HG03039 (cell line): ENCODE measurements at regions not wholly inside any gene's neighbourhood (a gene's known extent, or its start where the extent isn't known, plus 50 kb on each side); places are given as distances from the start of the nearest gene placed in this dataset.

ENCODE experiments used
- ATAC-seq: cut with Tn5 transposase; IDR thresholded peaks from one replicate; pipeline ENCODE4 v1.9.1; 2021; ENCODE audit warnings: mild to moderate bottlenecking, moderate library complexity; ENCODE audit not compliant: unreplicated experiment

DNA sequence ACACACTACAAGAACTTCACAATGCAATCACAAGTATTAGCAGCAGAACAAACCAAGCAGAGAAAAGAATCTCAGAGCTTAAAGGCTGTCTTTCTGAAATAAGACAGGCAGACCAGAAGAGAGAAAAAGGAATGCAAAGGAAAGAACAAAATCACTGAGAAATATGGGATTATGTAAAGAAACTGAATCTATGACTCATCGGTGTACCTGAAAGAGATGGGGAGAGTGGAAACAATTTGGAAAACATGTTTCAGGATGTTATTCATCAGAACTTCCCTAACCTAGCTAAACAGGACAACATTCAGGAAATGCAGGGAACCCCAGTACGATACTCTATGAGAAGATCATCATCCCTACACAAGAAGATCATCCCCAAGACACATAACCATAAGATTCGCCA lies 499.0 kb upstream of the CHAC2 start:
- ATAC-seq = no peak

DNA sequence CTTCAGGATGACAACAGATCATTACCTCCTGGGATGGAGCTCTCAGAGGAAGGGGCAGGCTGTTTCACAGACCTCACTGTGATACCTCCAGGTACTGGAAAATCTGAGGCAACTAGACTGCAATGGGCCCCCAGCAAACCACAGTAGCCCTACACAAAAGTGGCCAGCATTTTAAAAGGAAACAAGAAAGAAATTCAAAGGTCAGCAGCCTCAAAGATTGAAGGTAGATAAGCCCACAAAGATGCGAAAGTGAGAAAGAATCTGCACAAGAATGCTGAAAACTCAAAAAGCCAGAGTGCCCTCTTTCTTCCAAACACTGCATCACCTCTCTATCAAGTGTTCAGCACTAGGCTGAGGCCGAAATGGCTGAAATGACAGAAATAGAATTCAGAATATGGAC lies 499.5 kb upstream of the CHAC2 start:
- ATAC-seq = no peak

DNA sequence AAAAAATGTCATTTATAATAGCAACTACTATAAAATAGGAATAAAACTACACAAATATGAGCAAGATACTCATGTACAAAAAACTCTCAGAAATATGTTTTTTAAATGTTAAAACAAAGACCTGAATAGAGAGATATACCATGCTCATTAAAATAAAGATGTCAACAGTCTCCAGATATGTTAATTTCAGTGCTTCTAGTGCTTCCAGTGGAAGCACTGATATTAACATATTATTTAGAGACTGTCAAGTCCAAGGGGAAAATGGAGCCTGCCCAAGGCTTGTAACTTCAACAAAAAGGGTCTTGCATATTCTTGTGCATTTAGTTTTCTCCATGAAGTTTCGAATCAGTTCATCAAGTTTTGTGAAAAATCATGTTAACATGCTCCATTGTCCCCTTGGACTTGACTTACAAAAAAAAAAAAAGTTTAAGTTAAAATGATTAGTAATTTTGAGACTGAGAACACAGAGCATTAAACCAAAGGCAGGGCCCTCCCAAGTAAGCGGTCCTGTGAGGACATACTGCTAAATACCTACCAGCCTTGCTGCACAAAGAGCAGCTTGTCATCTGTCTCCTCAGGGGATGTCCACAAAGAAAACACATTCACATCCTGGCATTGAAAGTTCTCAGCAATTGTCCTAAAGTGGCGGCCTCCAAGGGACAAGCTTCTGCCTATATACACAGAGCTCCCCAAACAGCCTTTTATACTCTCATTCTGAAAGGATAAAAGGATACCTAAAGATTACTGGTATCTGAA lies 501.9 kb upstream of the CHAC2 start:
- no peak for ATAC-seq

DNA sequence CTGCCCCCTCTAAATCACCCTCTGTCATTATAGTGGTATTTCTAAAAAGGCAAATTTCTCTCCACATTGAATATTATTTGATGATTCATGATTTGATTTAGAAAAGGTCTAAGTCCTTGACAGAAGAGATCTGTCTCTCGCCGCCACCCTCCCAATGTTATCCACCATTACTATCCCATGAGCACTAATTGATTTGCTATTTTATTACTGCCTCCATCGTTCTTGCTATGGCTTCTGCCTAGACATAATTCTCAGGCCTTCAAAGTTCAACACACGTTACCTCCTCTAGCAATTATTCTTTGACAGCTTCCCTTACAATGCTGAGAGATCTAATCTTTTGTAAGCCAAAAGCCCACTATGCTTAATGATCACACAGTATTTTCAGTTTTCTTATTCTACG lies 507.0 kb upstream of the CHAC2 start:
- no peak for ATAC-seq

DNA sequence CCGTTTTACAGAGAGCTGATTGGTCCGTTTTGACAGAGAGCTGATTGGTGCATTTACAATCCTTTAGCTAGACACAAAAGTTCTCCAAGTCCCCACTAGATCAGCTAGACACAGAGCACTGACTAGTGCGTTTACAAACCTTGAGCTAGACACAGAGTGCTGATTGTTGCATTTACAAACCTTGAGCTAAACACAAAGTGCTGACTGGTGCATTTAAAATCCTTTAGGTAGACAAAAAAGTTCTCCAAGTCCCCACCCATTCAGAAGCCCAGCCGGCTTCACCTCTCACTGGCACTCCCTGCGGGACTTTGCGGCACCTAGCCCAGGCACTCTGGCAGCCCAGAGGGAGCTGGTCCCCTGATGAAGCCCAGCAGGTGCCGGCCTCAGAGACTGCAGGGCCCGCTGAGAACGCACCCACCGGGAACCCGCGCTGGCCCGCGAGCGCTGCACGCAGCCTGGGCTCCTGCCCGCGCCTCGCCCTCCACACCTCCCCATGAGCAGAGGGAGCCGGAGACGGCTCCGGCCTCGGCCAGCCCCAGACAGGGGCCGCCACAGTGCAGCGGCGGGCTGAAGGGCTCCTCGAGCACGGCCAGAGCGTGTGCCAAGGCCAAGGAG lies 508.1 kb upstream of the CHAC2 start:
- ATAC-seq = no peak

DNA sequence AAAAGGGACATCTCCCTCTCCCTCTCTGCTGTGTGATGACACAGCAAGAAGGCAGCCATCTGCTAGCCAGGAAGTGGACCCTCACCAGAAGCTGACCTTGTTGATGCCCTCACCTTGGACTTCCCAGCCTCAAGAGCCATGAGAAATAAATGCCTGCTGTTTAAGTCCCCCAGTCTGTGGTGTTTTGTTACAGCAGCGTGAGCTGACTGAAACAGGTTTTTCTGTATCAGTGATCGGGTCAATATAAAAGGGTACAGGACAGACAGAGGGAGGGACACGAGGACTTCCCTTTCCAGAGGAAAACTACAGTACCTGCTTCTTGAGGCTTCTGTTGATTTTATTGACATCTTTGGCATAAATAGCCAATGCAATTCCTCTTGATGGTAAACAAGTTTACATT lies 510.3 kb upstream of the CHAC2 start:
- ATAC-seq = no peak

DNA sequence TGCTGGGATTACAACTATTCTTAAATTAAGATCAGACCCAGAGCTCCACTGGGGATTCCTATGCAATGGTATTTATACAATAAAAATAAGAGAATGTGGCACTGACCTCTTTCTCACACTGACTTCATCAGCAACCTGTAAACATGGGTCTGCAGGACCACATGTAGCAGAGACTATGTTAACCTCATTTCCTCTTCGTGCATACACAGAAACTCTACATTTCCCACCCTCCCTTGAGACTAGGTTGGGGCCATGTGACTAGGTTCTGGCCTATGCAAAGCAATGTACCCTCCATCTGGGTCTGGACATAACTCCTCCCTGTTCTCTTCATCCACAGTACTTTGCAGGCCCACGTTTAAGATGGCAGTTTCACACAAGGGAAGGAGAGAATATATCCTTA lies 514.4 kb upstream of the CHAC2 start:
- ATAC-seq = no peak

DNA sequence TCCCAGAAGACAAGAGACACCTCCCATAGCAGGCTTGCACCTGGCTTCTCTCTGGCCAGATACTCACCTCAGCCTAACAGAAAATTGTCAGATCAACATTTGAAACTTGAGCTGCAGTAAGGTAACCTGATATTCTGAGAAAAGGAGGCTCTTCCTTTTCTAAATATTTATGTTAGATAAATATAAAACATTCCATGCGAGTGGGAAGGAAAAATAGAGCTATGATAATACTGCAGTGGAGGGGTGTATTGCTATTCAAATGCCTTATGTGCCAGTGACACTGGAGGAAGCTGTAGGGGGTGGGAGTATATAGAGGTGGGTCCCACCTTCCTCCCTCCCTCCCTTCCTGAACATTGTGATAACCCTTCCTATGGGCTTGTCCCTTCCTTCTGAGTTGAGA lies 515.5 kb upstream of the CHAC2 start:
- ATAC-seq = no peak

DNA sequence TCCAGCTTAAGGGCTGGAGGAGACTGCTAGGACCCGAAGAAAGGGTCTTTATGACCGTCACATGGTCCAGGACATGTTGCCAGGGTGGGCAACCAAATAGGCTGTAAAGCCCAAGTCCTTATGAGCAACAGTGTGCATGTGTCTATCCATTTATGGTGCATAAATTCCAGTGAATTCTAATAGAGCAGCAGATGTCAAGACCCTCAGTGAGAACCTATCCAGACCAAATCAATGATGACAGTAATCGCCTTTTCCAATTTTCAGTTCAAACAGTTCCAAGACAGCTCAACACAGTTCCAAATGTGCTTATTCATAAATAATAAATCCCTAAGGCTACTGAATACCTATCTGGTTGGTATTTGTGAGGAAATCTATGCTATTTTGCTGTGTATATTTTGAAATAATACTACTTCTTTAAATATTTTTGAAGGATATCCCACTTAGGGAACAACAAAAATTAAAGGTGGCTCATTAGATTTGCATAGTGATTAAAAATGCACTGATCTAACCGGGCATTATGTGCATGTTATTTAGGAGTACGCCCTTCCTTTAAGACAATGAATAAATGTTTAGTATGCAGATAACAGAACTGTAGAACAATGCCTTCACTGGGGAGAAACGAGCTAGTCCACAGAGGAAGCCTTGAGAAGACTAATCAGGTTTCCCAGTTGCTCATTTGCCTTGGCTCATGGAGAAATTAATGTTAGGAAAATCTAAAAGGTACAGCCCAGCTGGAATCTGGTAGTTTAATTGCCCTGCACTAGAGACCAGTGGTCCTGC lies 519.5 kb upstream of the CHAC2 start:
- ATAC-seq = no peak

DNA sequence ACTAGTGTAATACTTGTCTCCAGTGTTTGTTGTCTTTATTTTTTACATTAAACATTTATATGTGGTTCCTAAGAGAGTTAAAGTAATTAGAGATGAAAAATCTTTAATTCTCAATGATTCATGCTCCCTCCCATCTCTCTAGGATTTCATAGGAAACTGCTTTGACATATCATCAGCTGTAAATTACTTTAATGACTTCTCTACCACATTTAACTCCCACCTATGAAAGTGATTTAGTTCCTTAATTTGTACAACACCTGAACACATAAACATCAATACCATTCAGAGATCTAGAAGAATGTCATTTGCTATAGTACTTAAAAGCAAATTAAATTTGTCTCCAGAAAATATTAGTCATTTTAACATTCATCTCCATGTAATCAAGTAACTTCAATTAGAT lies 524.2 kb upstream of the CHAC2 start:
- no peak for ATAC-seq

DNA sequence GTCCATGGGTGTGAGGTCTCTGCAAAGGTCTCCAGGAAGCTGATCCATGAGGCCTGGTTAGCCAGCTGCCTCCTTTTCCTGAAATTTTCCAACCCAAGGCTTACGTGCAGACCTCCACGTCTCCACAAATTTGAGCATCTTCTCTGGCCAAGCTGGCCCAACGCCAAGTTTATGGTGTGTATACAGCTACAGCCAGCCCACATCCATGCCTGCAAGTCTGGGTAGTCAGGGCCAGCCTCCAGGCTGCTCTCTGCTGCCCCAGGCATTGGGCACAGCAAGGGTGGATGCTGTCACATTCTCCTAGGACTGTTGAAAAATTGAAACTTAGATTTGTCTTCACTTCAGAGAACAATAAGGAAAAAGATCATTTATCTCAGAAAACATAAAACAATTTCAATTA lies 525.5 kb upstream of the CHAC2 start:
- ATAC-seq = no peak

DNA sequence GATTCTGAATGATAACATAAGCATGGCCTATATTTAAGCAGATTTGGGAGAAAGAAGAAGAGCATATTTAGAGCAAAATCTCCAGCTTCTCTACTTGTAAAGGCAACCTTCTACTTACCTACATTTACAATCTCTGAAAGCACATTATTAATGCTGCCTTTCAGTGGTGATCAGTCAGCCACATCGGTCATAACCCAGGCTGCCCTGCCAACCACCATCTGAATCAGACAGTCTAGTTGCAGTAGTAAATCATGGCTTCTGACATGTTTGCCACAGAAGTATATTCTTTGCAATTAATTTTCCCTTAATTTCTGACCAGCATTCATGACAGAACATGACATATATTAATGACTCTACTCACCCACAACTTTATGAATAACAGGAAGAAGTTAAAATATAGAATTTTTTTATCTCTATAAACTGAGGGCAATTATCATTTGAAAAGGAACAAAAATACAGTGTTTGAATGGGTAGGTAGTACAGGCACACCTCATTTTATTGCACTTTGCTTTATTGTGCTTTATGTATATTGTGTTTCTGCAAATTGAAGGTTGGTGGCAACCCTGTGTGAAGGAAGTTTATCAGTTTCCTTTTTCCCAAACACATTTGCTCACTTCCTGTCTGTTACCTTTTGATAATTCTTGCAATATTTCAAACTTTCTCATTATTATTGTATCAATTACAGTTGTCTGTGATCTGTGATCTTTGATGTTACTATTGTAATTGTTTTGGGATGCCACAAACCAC lies 531.6 kb upstream of the CHAC2 start:
- no peak for ATAC-seq

DNA sequence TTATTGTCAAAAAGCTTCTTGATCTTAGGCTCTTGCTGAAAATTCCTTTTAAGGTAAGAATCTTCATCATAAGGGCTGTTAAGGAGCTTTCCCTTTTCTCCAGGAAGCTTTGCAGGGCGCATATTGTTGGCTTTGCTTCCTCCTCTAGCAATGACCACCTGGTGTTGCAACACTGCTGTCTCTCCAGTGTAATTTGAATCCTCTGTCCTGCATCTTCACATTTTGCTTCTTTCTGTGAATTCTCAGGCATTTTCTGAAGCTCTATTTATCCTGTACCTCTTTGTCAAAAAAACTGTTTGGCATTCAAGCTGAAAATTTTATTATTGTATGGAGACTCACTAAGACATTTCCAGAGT lies 533.1 kb upstream of the CHAC2 start:
- no peak for ATAC-seq

DNA sequence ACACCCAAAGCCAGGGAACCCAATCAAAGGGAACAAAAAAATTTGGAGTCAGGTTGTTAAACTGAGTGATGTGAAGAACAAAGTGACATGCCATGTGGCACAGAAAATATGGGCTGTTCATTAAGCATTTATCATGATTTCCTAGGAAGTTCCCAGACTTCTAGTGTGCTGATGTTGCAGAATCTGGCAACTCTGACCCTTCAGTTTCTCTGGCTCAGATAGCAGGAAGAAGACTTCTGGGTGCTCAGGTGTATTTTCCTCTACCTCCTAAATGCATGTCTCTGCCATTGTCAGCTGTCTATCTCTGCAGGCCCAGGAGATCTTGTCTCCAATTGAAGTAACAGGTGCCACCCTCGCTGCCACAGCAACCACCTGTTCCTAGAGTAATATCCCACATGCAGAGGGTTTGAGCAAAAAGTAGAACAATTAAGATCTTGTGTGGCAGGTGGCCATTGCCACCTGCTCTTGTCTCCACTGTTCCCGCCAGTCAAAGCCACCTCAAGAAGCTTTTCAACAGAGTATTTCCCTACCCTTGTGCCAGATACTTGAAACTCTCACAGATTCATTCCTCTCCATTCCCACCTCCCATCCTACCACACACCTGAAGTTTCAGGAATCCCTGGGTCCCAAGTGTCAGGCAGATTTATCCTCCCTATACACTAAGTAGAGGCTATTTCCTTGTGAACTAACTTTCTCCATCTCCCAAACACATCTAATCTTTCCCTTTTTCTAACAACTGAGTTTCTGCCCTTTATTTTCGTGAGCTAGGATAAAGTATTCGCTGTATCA lies 533.7 kb upstream of the CHAC2 start:
- no peak for ATAC-seq

DNA sequence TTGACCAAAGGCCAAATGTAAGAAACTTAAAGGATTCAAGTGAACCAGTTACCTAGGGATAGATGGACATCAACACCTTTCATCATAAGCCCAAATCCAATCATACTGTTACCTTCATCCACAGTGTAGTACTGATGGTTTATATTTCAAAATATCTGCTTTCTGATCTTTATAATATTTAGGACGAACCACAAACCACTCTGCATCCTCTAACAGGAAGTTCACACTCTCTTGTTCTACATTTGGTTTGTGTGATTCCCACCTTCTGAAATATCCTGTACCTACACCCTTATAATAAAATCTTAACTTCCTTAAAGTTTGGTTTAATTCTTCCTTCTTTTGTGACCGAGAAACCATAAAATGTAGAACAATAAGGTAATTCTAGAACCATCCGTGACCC lies 535.7 kb upstream of the CHAC2 start:
- ATAC-seq = no peak

DNA sequence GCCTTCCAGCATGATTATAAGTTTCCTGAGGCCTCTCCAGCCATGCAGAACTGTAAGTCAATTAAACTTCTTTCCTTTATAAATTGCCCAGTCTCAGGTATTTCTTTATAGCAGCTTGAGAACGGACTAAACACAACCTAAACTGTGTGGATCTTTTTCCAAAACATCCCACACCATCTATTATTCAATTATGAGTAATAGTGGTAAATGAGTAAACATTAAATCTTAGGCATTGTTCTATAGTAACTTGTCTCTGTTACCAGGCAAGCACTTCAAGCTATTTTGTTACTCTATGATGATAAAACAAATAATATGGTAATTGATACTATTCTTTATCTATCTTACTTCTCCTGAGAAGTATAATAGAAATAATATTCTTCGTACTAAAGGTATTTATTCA lies 536.9 kb upstream of the CHAC2 start:
- no peak for ATAC-seq

DNA sequence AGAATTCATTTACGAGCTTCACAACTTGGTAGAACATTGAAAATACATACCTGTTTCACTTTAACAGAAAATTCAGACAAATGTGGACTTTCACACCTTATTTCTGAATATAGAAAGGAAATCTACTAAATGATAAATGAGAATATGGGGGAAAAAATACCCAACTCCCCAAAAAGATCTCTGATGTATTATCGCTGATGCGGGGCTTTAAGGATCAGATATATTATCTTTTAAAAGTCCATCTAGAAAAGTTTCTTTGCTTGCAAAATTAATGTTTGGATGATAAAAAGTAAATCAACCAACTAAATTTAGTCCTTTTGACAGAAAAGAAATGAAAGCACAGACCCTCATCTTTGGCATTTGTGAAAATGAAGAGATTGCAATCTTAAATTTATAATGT lies 540.1 kb upstream of the CHAC2 start:
- no peak for ATAC-seq

DNA sequence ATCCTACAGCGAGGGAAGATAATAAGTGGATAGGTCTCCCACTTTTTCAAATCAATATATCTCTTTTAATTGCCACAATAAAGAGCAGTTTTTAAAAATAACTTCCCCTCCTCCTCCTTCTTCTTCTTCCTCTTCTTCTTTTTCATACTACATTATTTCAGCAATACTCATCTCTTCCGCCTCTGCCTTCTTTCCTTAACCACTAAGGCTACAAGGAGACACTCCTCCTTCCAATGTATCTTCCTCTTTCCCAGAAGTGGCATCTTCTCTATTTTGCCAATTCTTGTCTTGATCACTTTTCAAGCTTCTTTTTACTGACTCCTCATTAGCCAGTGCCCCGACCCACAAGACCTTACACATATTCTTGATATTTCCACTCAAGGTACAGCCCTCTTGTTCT lies 546.6 kb upstream of the CHAC2 start:
- no peak for ATAC-seq

DNA sequence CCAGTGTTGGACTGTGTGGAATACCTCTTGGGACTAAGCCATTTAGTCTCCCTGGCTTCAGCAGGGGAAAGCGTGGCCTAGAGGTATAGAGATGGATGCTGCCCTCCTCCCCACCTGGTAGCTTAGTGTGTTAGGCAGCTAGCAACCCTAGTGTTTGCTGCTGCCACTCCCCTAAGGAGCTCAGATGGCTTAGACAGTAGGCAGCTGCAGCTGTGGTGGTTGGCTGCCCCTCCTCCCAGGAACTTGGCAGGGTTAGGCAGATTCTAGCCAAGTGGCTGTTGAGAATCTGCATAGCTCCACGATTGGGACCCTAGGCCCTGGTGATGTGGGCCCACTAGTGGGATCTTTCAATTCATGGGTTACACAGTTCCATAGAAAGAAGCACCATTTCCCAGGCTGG lies 550.4 kb upstream of the CHAC2 start:
- ATAC-seq = no peak

DNA sequence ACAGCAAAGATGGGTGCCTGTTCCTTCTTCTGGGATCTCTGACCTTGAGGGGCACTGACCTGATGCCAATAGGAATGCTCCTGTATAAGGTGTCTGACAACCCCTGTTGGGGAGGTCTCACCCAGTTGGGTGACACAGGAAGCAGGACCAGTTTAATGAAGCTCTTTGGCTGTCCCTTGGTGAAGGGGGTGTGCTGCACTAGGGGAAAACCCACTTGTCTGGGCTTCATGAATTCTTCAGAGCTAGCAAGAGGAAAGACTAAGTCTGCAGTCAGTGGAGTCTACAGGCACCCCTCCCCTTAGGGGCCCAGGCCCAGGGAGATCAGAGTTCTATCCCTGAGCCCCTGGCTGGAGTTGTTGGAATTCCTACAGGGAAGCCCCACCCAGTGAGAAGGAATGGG lies 550.8 kb upstream of the CHAC2 start:
- ATAC-seq = no peak

DNA sequence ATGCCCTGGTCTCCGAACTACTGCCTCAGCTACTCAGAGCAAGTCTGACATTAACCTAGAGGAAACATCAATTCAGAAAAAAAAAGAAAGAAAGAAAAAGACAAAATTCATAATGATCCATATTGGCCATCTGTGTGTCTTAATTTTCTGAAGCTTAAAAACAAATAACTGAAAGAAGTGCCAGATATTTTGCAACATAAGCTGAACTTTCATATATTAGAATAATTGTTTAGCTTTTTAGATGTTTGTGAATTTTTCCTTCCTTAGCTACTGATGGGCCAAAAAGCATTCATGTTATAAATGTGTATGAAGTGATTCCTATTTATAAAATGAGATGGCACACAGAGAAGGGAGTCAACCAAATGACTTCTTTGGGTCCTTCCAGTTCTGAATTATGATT lies 555.0 kb upstream of the CHAC2 start:
- ATAC-seq = no peak
